ENCODE measurements at regions not wholly inside any gene's neighbourhood (a gene's known extent, or its start where the extent isn't known, plus 50 kb on each side); places are given as distances from the start of the nearest gene placed in this dataset.

DNA sequence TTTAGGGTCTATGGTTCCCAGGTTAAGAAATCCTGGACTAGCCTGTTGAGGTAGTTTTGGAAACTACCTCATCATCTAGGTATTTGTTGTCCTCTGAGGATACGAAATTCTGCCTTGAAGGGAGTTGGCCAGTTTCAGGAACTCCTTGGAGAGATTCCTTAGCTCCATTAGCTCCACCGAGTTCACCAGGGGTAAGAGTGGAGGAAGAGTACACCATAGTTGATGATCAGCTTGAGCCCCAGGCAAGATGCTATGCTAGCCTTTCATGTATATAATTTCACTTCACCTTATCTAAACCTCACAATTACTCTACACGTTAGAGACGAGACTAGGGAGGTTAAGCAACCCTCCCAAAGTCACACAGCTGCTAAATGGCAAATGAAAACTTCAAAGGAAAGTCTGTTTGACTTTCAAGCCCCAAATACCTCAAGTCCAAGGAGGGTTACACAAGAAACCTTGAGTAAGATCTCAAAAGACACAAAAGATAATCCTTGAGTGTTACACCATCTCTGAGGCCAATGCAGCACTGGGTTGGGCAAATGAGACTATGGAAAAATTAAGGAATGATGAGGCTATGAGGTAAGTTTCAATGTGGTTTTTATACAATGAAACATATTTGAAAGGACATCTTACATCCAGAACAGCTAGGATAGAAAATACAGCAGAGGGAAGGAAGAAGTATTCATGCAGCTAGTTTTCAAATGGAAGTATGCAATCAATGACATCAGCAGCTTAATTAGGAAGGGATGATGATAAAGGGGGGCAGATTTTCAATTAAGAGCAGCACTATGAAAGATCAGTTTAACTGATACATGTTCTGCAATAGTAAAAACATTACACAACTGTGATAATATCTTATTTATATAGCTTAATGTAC is 97.2 kb upstream of the KRAS start:
- TF ChIP-seq POU2F2 (IDR thresholded peaks at IDR 0.05; ENCODE audit: low read depth, low read length), result no peak
- no peak for TF ChIP-seq POLR2AphosphoS5 (IDR thresholded peaks at IDR 0.05; ENCODE audit: low read depth, low read length)
- no peak for TF ChIP-seq POLR2A (IDR thresholded peaks at IDR 0.05; ENCODE audit: low read depth, low read length)
- TF ChIP-seq PAX5 (IDR thresholded peaks at IDR 0.05; ENCODE audit: insufficient read depth, low read length, severe bottlenecking), result no peak
- TF ChIP-seq TAF1 (IDR thresholded peaks at IDR 0.05; ENCODE audit: low read depth, low read length), result no peak

Measured in GM12891 (cell line).